22Rv1 (cell line): ENCODE measurements at regions not wholly inside any gene's neighbourhood (a gene's known extent, or its start where the extent isn't known, plus 50 kb on each side); places are given as distances from the start of the nearest gene placed in this dataset.
"Not testable (repeated sequence)": the region's sequence is repeated elsewhere in the genome, so short reads cannot be mapped to it uniquely, and the experiment has no call there.

Source experiments
- H3K27ac ChIP-seq: fragments of 450-650 bp; 2 replicates; pipeline ENCODE4 v1.5.1; 2017
- CTCF ChIP-seq: fragments of 450-650 bp; IDR thresholded peaks from 2 replicates; pipeline ENCODE4 v1.5.1; 2017; ENCODE audit warnings: mild to moderate bottlenecking
- ZFX ChIP-seq: fragments of 450-650 bp; IDR thresholded peaks from 2 replicates; pipeline ENCODE4 v1.6.1; 2017; ENCODE audit warnings: antibody characterized with exemption, borderline replicate concordance

- H3K27ac ChIP-seq, result no peak overlapping the region
- TF ChIP-seq CTCF (no peak), ZFX (no peak)
Measured at GRCh38 chrX:1700757-1701156, 85.9 kb downstream of the ASMT start.

- H3K27ac ChIP-seq, result not testable (repeated sequence)
Measured at GRCh38 chrX:1701396-1701901, 86.6 kb downstream of the ASMT start.

GRCh38 chrX:1702142-1702541 is 87.3 kb downstream of the ASMT start:
- H3K27ac ChIP-seq, result not testable (repeated sequence)

GRCh38 chrX:1702557-1702956 is 87.7 kb downstream of the ASMT start:
- not testable (repeated sequence) for H3K27ac ChIP-seq

- not testable (repeated sequence) for H3K27ac ChIP-seq
Measured at GRCh38 chrX:1709277-1709676, 94.4 kb downstream of the ASMT start.

- no peak overlapping the region for H3K27ac ChIP-seq
- TF ChIP-seq ZFX, result no peak
- no peak for TF ChIP-seq CTCF
Measured at GRCh38 chrX:1713296-1713695, 98.4 kb downstream of the ASMT start.

- TF ChIP-seq ZFX (no peak), CTCF (no peak)
- H3K27ac ChIP-seq, result no peak overlapping the region
Measured at GRCh38 chrX:1717373-1717772, 102.5 kb downstream of the ASMT start.

GRCh38 chrX:1719270-1719669 is 104.4 kb downstream of the ASMT start:
- H3K27ac ChIP-seq, result no peak overlapping the region
- no peak for TF ChIP-seq ZFX
- TF ChIP-seq CTCF, result no peak

- H3K27ac ChIP-seq, result no peak overlapping the region
- TF ChIP-seq CTCF (no peak), ZFX (no peak)
Measured at GRCh38 chrX:1720836-1721235, 106.0 kb downstream of the ASMT start.

GRCh38 chrX:1725472-1725871 is 110.6 kb downstream of the ASMT start:
- H3K27ac ChIP-seq, result no peak overlapping the region
- TF ChIP-seq CTCF, result no peak
- TF ChIP-seq ZFX, result no peak
